Sigmoid colon (tissue), 6 donors: ENCODE measurements at regions not wholly inside any gene's neighbourhood (a gene's known extent, or its start where the extent isn't known, plus 50 kb on each side); places are given as distances from the start of the nearest gene placed in this dataset.
"Not testable (repeated sequence)": the region's sequence is repeated elsewhere in the genome, so short reads cannot be mapped to it uniquely, and the experiment has no call there.

Source experiments
- DNase-seq: peaks from one replicate; pipeline ENCODE4 v3.0.0-alpha.2; 2019
- H3K27ac ChIP-seq, 4 donors: fragments of 200-600 bp; sonication (generic); one replicate each; pipeline ENCODE4 v1.5.1; 2016 to 2019; ENCODE audit warnings: mild to moderate bottlenecking in 1 of 4
- H3K27me3 ChIP-seq, 3 donors: fragments of 200-600 bp; sonication (generic); one replicate each; pipeline ENCODE4 v1.5.1; 2019; ENCODE audit warnings: mild to moderate bottlenecking in 1 of 3
- H3K36me3 ChIP-seq, 4 donors: fragments of 200-600 bp; sonication (generic); one replicate each; pipeline ENCODE4 v1.5.1; 2016 to 2019
- H3K4me1 ChIP-seq, 4 donors: fragments of 200-600 bp; sonication (generic); one replicate each; pipeline ENCODE4 v1.5.1; 2017 to 2019
- H3K4me3 ChIP-seq, 4 donors: fragments of 200-600 bp; sonication (generic); one replicate each; pipeline ENCODE4 v1.5.1; 2017 to 2019; ENCODE audit warnings: mild to moderate bottlenecking in 2 of 4, moderate library complexity in 1 of 4
- H3K9me3 ChIP-seq, 4 donors: fragments of 200-600 bp in 3 of 4; sonication (generic) in 3 of 4; one replicate each; pipeline versions ENCODE4 v1.5.1 to v1.6.1; 2013 to 2019
- EP300 ChIP-seq, 4 donors: sonication (generic); formaldehyde crosslinking; IDR thresholded peaks; one replicate each; pipeline ENCODE4 v1.6.1; 2017; ENCODE audit warnings: antibody characterized with exemption in 4 of 4
- POLR2A ChIP-seq, 2 donors: fragments of 450-650 bp; IDR thresholded peaks; one replicate each; pipeline ENCODE4 v1.6.1; 2016; ENCODE audit warnings: antibody characterized with exemption in 2 of 2, mild to moderate bottlenecking in 2 of 2, moderate library complexity in 2 of 2
- POLR2AphosphoS5 ChIP-seq, 4 donors: sonication (generic); formaldehyde crosslinking; IDR thresholded peaks; one replicate each; pipeline ENCODE4 v1.6.1; 2017; ENCODE audit warnings: antibody characterized with exemption in 4 of 4
- WGBS, 2 donors: extraction: QIAGEN DNeasy Blood & Tissue Kit; methylation state at CpG; one replicate each; pipeline ENCODE4 v1.1.7; 2013; 5-methylcytosine and 5-hydroxymethylcytosine counted together
- intact Hi-C: fragments of 100-400 bp; cut with DNase I; formaldehyde crosslinking; loops from one replicate; pipeline ENCODE4 v1.15.1; 2023
- TF ChIP-seq, protein P1 (sequence below), 4 experiments: fragments of 450-650 bp in 3 of 4; fragments of 200-600 bp in 1 of 4; IDR thresholded peaks; one replicate each; pipeline ENCODE4 v1.5.1; 2016 to 2019; ENCODE audit warnings: antibody characterized with exemption in 4 of 4, mild to moderate bottlenecking in 3 of 4, moderate library complexity in 2 of 4
- donor health status: healthy with polysubstance abuse.
- donor health status: healthy.

DNA sequence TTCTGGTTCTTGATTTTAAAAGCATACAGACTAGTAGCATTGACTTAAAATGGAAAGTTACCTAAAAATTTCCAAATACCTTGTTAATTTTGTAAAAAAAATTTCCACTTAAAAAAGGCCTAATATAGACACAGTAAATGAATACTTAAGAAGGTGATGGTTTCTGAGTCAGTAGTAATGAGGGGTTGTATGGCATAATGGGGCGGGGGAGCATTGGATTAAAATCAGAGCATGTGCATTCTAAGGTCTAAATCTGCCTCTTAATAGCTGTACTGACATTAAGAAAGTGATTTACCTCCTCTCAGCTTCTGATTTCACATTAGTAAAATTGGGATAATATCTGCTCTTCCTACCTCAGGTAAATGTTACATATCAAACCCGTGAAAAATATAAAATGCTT is 446.5 kb downstream of the AASDHPPT start:
- no peak for DNase-seq
- WGBS, 2 donors, result 88 to 92% methylated on average over 2 of the region's 2 CpGs
- Histone ChIP-seq H3K27me3 (no peaks in the 10 kb centered on the region), H3K9me3 (no peaks in the 10 kb centered on the region), H3K4me3 (no peak overlapping the region), H3K4me1 (no peaks in the 10 kb centered on the region), H3K36me3 (no peaks in the 10 kb centered on the region), H3K27ac (no peak overlapping the region)
- intact Hi-C loops, result no loop called here
- TF ChIP-seq, protein P1, sequence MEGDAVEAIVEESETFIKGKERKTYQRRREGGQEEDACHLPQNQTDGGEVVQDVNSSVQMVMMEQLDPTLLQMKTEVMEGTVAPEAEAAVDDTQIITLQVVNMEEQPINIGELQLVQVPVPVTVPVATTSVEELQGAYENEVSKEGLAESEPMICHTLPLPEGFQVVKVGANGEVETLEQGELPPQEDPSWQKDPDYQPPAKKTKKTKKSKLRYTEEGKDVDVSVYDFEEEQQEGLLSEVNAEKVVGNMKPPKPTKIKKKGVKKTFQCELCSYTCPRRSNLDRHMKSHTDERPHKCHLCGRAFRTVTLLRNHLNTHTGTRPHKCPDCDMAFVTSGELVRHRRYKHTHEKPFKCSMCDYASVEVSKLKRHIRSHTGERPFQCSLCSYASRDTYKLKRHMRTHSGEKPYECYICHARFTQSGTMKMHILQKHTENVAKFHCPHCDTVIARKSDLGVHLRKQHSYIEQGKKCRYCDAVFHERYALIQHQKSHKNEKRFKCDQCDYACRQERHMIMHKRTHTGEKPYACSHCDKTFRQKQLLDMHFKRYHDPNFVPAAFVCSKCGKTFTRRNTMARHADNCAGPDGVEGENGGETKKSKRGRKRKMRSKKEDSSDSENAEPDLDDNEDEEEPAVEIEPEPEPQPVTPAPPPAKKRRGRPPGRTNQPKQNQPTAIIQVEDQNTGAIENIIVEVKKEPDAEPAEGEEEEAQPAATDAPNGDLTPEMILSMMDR (IDR thresholded peaks at IDR 0.05), result no peak
- TF ChIP-seq EP300 (IDR thresholded peaks at IDR 0.05) (no peak), POLR2A (IDR thresholded peaks at IDR 0.05) (no peak), POLR2AphosphoS5 (IDR thresholded peaks at IDR 0.05) (no peak)

DNA sequence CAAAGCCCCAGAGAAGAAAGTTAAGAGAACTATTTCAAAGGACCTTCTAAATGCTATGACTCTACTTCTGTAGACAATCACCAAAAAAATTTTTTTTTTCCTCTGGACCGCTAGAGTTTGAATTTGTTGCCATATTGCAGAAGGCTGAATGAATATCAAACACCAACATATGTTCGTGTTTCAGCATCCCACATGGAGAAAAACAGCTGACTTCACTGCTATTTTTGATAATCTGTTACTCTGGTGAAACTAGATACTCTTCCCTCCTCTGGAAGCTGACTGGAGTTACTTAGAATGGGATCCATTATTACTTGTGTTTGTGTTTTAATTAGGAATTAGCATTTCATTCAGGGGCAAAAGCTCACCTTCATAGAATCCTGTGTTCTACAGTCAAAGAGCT is 447.0 kb downstream of the AASDHPPT start:
- H3K9me3 ChIP-seq, result no peaks in the 10 kb centered on the region
- 62 to 74% methylated on average over 2 of the region's 2 CpGs for WGBS, 2 donors
- H3K27me3 ChIP-seq, result no peaks in the 10 kb centered on the region
- no peaks in the 10 kb centered on the region for H3K4me1 ChIP-seq
- no peak for DNase-seq
- H3K27ac ChIP-seq, result no peak overlapping the region
- intact Hi-C loops, result no loop called here
- H3K36me3 ChIP-seq, result no peaks in the 10 kb centered on the region
- H3K4me3 ChIP-seq, result no peak overlapping the region
- no peak for TF ChIP-seq POLR2A (IDR thresholded peaks at IDR 0.05)
- TF ChIP-seq, protein P1 (IDR thresholded peaks at IDR 0.05), result no peak

DNA sequence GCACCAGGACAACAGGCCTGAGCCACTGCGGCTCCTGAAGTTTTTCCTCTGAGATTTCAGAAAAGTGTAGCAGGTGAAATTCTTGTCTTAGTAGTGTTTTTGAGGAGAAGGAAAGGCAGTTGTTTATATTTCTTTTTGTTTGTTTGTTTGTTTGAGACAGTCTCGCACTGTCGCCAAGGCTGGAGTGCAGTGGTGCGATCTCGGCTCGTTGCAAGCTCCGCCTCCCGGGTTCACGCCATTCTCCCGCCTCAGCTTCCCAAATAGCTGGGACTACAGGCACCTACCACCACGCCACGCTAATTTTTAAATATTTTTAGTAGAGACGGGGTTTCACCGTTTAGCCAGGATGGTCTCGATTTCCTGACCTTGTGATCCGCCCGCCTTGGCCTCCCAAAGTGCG is 454.2 kb downstream of the AASDHPPT start:
- 91 to 93% methylated on average over 18 of the region's 18 CpGs for WGBS, 2 donors
- H3K4me3 ChIP-seq, H3K4me1 ChIP-seq, H3K9me3 ChIP-seq, H3K36me3 ChIP-seq, DNase-seq, H3K27ac ChIP-seq, intact Hi-C loops, H3K27me3 ChIP-seq: not testable (repeated sequence)

DNA sequence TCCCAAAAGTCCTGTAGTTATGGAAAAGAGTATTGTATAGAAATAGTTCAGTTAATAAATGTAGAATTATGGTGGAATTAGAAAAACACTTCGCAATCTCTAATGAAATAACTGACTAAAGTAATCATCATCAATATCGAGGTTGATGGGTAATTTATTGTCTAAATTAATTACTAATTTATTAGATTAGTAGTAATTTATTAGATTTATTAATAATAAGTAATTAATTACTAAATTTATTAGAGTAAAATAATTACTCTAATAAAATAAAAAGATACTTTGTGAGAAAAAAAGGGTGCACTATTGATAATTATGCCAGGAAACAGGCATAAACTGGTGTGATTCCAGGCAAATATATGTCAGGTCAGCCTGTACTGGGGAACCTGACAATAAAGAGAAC is 455.6 kb downstream of the AASDHPPT start:
- WGBS, 2 donors, result 81 to 83% methylated on average over 2 of the region's 2 CpGs
- intact Hi-C loops, result no loop called here
- Histone ChIP-seq H3K36me3 (no peaks in the 10 kb centered on the region), H3K4me3 (no peak overlapping the region), H3K9me3 (no peaks in the 10 kb centered on the region), H3K27me3 (no peaks in the 10 kb centered on the region), H3K4me1 (no peaks in the 10 kb centered on the region), H3K27ac (no peak overlapping the region)
- DNase-seq, result no peak
- TF ChIP-seq EP300 (IDR thresholded peaks at IDR 0.05) (no peak), POLR2AphosphoS5 (IDR thresholded peaks at IDR 0.05) (no peak), POLR2A (IDR thresholded peaks at IDR 0.05) (no peak)
- TF ChIP-seq, protein P1 (IDR thresholded peaks at IDR 0.05), result no peak

DNA sequence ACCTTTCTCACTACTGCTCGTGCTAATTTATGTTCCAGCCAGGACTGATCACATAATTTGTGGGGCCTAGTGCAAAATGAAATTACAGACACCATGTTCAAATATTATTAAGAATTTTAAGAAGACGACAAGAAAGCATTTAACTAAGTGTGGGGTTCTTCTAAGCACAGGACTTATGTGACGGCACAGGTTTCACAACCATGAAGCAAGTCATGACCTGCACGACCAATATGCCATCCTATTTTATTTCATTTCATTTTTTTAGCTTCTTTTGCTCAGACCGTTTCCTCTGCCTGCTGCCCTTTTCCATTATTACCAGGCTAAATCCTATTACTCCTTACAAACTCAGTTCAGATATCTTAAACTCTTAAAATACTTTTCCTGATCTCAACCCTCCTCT is 462.5 kb downstream of the AASDHPPT start:
- 76 to 81% methylated on average over 5 of the region's 5 CpGs for WGBS, 2 donors

More for the DNA sequence above, 462.5 kb downstream of the AASDHPPT start:
- no peaks in the 10 kb centered on the region for H3K36me3 ChIP-seq
- TF ChIP-seq POLR2A (IDR thresholded peaks at IDR 0.05) (no peak), POLR2AphosphoS5 (IDR thresholded peaks at IDR 0.05) (no peak), EP300 (IDR thresholded peaks at IDR 0.05) (no peak)
- TF ChIP-seq, protein P1 (IDR thresholded peaks at IDR 0.05), result no peak
- no peaks in the 10 kb centered on the region for H3K27me3 ChIP-seq
- no peak overlapping the region for H3K4me3 ChIP-seq
- intact Hi-C loops, result no loop called here
- H3K9me3 ChIP-seq, result no peaks in the 10 kb centered on the region
- no peak overlapping the region for H3K27ac ChIP-seq
- no peaks in the 10 kb centered on the region for H3K4me1 ChIP-seq
- no peak for DNase-seq
